ENCODE measurements at regions not wholly inside any gene's neighbourhood (a gene's known extent, or its start where the extent isn't known, plus 50 kb on each side); places are given as distances from the start of the nearest gene placed in this dataset.
"Not testable (repeated sequence)": the region's sequence is repeated elsewhere in the genome, so short reads cannot be mapped to it uniquely, and the experiment has no call there.

- not testable (repeated sequence) for DNase-seq
Observed at GRCh38 chr9:63804205-63804604, 1480.8 kb downstream of the FOXD4L5 start.

DNA sequence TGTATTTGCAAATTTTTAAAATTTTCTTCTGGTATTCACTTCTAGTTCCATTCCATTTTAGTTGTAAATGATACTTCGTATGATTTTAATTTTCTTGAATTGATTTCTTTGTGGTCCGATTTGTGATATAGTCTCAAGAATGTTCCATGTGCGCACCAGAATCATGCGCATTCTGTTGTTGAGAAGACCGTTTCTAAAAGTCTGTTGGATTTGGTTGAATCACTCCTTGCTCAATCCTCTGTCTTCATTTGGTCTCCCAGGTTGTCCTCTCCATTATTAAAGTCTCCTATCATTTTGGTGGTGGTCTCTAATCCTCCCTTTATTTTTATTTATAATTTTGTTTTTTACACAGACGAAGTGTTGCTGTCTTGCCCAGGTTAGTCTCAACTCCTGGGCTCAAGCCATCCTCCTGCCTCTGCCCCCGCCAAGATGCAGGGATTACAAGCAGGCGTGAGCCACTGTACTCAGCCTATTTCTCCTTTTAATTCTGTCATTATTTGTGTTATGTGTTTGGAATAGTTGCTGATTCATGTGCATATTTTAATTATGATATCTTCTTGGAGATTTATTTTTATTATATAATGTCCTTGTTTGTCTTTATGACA lies 1490.8 kb downstream of the FOXD4L5 start:
- not testable (repeated sequence) for DNase-seq

GRCh38 chr9:63787454-63787853 lies 1497.6 kb downstream of the FOXD4L5 start:
- DNase-seq, result not testable (repeated sequence)

- DNase-seq, result not testable (repeated sequence)
Observed at GRCh38 chr9:63785059-63785458, 1500.0 kb downstream of the FOXD4L5 start.

DNA sequence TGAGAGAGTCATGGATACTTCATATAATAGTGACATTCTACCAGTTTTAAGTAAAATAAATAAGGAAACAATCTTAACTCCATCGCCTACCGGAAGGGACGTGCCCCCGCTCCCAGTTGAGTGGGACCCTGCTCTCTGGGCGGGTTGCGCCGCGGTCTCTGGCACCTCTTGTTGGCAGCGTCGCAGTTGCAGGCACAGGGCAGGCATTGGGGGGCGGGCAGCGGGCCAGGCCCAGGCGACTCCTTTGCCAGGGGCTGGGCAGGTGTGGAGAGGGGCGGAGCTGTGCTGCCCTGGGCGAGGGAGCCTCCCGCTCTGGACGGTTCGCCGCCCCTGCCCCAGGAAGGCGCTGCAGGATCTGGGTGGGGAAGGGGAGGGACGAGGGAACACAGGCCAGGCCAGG lies 1500.6 kb downstream of the FOXD4L5 start:
- DNase-seq, result not testable (repeated sequence)

DNA sequence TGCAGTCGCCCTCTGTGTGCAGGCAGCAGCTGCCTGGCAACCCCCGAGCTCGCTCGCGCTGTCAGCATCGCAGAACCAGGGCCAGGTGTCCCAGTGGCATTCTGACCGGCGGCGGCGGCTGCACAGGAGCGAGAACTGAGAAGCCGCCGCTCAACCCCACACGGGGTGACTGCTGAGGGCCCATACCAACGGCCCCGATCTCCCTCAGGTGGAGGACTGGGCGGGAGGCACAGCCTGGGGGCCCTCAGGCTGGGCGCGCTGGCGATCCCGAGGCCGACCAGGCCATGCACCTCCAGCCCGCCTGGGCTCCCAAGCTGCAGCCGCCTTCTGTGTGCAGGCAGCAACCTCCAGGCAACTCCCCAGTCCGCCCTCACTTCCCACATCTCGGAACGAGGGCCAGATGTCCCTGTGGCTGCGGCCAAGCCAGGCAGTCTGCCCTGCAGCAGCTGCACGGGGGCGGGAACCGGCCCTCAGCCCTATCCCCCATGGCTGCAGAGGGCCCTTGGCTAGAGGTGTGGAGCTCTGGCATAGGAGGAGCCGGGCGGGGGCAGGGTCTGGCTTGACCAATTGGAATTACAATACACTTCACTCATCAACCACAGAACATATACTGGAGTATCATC lies 1503.1 kb downstream of the FOXD4L5 start:
- not testable (repeated sequence) for DNase-seq

DNA sequence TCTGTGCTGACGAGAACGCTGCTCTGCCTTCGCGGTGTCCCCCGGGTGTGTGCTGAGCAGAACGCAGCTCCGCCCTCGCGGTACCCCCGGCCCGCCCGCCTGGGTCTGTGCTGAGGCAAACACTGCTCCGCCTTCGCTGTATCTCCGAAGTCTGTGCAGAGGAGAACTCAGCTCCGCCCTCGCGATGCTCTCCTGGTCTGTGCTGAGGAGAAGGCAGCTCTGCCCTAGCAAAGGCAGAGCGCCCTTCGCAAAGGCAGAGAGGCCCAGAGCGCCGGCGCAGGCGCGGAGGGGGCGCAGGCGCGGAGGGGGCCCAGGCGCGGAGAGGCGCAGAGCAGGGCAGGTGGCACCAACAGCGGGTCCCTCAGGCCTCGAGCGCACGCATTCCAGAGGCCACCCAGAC lies 1503.6 kb downstream of the FOXD4L5 start:
- DNase-seq, result not testable (repeated sequence)

DNA sequence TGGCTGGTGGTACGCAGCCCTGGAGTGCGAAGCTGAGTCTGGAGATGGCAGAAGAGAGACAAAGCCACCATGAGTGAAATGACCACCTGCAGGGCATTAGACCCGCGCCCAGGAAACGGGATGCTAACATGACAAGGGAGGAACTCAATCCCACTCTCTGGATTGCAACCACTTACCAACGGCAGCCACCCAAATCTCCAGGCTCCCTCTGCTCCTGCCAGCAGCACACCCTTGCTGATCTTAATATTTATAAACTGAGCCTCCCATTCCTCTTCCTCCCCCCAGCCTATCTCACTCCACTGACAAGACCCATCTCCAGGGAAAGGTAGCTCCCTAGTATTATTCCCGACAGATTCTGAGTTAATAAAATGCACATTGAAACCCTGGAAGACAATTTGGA lies 1508.8 kb downstream of the FOXD4L5 start:
- not testable (repeated sequence) for DNase-seq

GRCh38 chr9:63775092-63775426 lies 1510.0 kb downstream of the FOXD4L5 start:
- not testable (repeated sequence) for DNase-seq

DNA sequence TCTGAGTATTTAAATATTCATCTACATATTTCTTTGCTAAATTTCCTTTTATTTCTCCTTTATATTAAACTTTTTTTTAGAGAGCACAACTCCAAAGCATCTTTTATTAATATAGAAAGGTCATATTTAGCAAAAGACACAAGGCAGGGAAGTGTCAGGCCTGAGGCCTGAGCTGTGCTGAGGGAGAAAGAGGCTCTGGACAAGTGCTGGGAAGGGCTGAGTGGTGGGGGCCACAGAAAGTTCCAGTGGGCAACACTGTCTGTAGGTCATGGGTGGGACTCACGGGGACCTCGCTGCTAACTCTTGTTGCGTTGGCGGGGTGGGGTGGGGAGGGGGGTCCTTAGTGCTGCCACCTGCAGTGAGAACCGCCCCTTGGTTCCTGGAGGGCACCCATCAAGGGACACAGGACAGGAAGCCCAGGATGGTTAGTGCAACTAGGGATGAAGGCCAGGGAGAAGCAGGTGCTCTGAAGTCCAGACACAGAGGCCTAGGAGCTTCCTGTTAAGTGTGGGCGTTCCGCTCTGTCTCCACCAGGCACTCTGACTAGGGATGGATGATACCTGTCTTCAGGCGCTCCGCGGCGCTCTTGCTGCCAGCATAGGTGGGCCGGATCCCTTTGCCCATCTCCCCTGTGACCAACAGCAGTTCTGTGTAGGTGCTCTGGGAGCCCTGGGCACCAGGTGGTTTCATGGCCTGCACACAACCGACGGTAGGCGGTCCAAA lies 1510.5 kb downstream of the FOXD4L5 start:
- DNase-seq, result not testable (repeated sequence)

DNA sequence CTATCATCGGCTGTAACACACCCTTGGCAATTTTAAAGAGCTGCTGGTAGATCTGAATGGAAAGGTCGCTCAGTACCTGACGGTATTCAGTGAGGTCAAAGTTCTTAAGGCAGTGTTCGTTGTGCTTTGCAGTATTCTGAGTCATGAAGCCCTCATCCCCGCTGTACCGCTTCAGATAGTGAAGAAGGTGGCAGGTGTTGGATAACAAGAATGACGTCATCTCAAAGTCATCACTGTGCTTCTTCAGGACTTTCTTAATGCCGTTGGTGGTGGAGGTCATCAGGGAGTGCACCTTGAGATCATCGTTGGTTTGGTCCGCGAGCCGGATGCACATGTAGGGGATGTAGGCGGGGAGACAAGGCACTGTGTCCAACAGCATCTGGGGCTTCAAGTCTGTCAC lies 1522.8 kb downstream of the FOXD4L5 start:
- not testable (repeated sequence) for DNase-seq

- DNase-seq, result not testable (repeated sequence)
Observed at GRCh38 chr9:63729021-63729420, 1556.0 kb downstream of the FOXD4L5 start.

DNA sequence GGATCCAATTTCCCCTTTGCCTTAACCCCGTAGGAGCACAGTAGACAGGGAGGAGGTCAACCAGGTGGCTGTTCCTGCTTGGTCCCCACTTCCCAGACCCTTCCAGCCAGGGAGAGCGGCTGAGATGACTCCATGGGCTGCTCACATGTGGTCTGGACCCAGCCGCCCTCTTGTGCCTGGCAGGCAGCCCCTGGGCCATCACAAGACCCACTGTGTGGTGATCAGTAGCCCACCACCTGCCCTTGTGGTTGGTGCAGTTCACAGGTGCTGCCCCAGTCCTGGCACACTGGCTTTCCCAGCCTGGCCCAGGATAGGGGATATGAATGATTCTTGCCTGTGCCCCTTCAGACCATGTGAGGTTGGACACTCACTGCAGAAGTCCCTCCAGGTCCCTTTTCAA lies 1556.7 kb downstream of the FOXD4L5 start:
- no peak for DNase-seq

DNA sequence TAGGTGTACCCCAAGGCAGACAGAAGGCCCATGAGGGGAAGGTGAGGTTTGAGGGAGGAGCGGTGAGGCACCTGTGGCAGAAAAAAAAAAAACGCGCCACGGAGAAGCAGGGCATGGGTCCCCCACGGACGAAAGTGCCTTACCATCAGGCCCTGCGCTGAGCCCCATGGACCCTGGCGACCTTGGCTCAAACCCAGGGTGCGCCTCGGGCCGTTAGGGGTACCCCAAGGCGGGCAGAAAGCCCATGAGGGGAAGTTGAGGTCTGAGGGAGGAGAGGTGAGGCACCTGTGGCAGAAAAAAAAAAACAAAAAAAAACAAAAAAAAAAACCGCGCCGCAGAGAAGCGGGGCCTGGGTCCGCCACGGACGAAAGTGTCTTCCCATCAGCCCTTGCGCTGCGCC lies 1576.7 kb downstream of the FOXD4L5 start:
- not testable (repeated sequence) for DNase-seq

- DNase-seq, result not testable (repeated sequence)
Observed at GRCh38 chr9:63704456-63704855, 1580.6 kb downstream of the FOXD4L5 start.

DNA sequence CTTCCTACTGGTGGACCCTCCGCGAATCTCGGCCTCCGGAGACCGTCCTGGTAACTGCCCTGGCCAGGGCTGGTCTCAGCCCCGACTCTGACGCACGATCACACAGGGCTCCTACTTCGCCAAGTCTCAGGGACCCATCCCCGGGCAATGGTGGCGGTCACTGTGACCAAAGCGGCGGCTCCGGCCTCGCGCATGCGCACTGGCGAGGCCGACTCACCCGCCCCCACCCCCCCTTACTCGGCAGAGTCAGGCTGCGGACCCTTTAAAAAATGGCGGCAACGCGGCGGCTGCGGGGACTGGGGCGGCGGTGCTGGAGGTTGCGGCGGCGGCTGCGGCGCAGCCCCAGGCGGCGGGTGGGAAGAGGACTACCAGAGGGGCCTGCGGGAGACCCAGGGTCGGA lies 1581.3 kb downstream of the FOXD4L5 start:
- not testable (repeated sequence) for DNase-seq

GRCh38 chr9:63703138-63703665 lies 1581.8 kb downstream of the FOXD4L5 start:
- not testable (repeated sequence) for DNase-seq

Data from hematopoietic multipotent progenitor cell treated with erythropoietin and hydrocortisone succinate and interleukin-3 and kit ligand, for 8 days (in vitro differentiated cells).